ENCODE measurements at regions not wholly inside any gene's neighbourhood (a gene's known extent, or its start where the extent isn't known, plus 50 kb on each side); places are given as distances from the start of the nearest gene placed in this dataset.

GRCh38 chr7:118843456-118843855 lies 619.0 kb downstream of the ANKRD7 start:
- TF ChIP-seq CTCF (IDR thresholded peaks at IDR 0.05; ENCODE audit: borderline replicate concordance, extremely low read depth, low read length, poor library complexity, severe bottlenecking) (no peak), EZH2 (IDR thresholded peaks at IDR 0.05; ENCODE audit: borderline replicate concordance, low read depth, low read length, severe bottlenecking) (no peak)

All from DND-41 (cell line).